H1 (cell line): ENCODE measurements at regions not wholly inside any gene's neighbourhood (a gene's known extent, or its start where the extent isn't known, plus 50 kb on each side); places are given as distances from the start of the nearest gene placed in this dataset.

Source experiments
- CTCF ChIA-PET: fragments of 300-600 bp; sonication (Branson Sonifier 250); formaldehyde crosslinking; loops from one replicate; lab custom pipeline; 2021; ENCODE audit not compliant: partially characterized antibody; lab: Charles Lee
- POLR2A ChIA-PET: fragments of 300-600 bp; sonication (Branson Sonifier 250); formaldehyde crosslinking; loops from one replicate; lab custom pipeline; 2021; ENCODE audit warnings: inconsistent platforms; ENCODE audit not compliant: partially characterized antibody; lab: Charles Lee
- DNase-seq, 2 experiments: peaks; one replicate each; pipeline versions ENCODE4 v3.0.0 to v3.0.0-alpha.2; 2010 to 2022; ENCODE audit warnings: low spot score in 2 of 2, low read depth in 1 of 2, mixed read lengths in 1 of 2
- FAIRE-seq: peaks from 2 replicates; lab custom pipeline; 2011; peaks lifted over from hg19 to GRCh38; lab: Jason Lieb, UNC
- H2AFZ ChIP-seq: 2 replicates; pipeline ENCODE4 v1.8.1; 2012; ENCODE audit warnings: low read length, inconsistent platforms
- H2AK5ac ChIP-seq: 2 replicates; pipeline ENCODE4 v1.6.1; 2013; ENCODE audit warnings: low read depth, low read length
- H2BK120ac ChIP-seq: replicated peaks from 2 replicates; pipeline ENCODE3; 2013; ENCODE audit warnings: low read depth, low read length, inconsistent platforms
- H2BK12ac ChIP-seq: 2 replicates; pipeline ENCODE4 v1.6.1; 2013; ENCODE audit warnings: low read depth, low read length
- H2BK15ac ChIP-seq: 2 replicates; pipeline ENCODE4 v1.6.1; 2013; ENCODE audit warnings: low read length
- H2BK20ac ChIP-seq: 2 replicates; pipeline ENCODE4 v1.6.1; 2013; ENCODE audit warnings: low read length
- H2BK5ac ChIP-seq: 2 replicates; pipeline ENCODE4 v1.6.1; 2013; ENCODE audit warnings: low read depth, low read length
- H3K14ac ChIP-seq: 2 replicates; pipeline ENCODE4 v1.6.1; 2013; ENCODE audit warnings: inconsistent platforms; ENCODE audit not compliant: insufficient read length
- H3K18ac ChIP-seq: 2 replicates; pipeline ENCODE4 v1.6.1; 2013; ENCODE audit warnings: low read length; ENCODE audit errors: extremely low read depth
- H3K23ac ChIP-seq: 2 replicates; pipeline ENCODE4 v1.6.1; 2013; ENCODE audit warnings: inconsistent platforms; ENCODE audit not compliant: insufficient read length
- H3K23me2 ChIP-seq: 2 replicates; pipeline ENCODE4 v1.6.1; 2013; ENCODE audit warnings: low read depth, low read length
- H3K27ac ChIP-seq: 2 replicates; pipeline ENCODE4 v1.6.1; 2011; ENCODE audit warnings: low read depth, low read length, inconsistent platforms
- H3K27me3 ChIP-seq, 4 experiments: replicated peaks in 1 of 4; 1 replicate in 1 of 4; 2 replicates in 3 of 4; pipeline versions ENCODE4 v1.6.1 to v1.8.1; 2011 to 2013; ENCODE audit warnings: low read length in 3 of 4, mild to moderate bottlenecking in 3 of 4, inconsistent platforms in 2 of 4, mixed read lengths in 2 of 4, moderate library complexity in 1 of 4; ENCODE audit not compliant: control insufficient read depth in 3 of 4, insufficient read depth in 3 of 4; ENCODE audit errors: extremely low read depth in 1 of 4
- H3K36me3 ChIP-seq, 4 experiments: 2 replicates each; pipeline versions ENCODE4 v1.6.1 to v1.8.1; 2011 to 2013; ENCODE audit warnings: mild to moderate bottlenecking in 4 of 4, low read length in 3 of 4, moderate library complexity in 2 of 4, control low read depth in 1 of 4, inconsistent platforms in 1 of 4; ENCODE audit not compliant: insufficient read depth in 4 of 4, control insufficient read depth in 2 of 4
- H3K4ac ChIP-seq: replicated peaks from 2 replicates; pipeline ENCODE3; 2013; ENCODE audit warnings: low read length, low read depth, mixed read lengths, inconsistent platforms; ENCODE audit not compliant: insufficient read length
- H3K4me1 ChIP-seq, 4 experiments: replicated peaks in 1 of 4; 1 replicate in 1 of 4; 2 replicates in 3 of 4; pipeline versions ENCODE4 v1.6.1 to v1.8.1; 2011 to 2013; ENCODE audit warnings: low read length in 3 of 4, inconsistent platforms in 2 of 4, mixed read lengths in 1 of 4; ENCODE audit not compliant: insufficient read depth in 4 of 4, control insufficient read depth in 3 of 4
- H3K4me2 ChIP-seq, 2 experiments: 2 replicates each; pipeline versions ENCODE4 v1.6.1 to v1.8.1; 2011 to 2013; ENCODE audit warnings: low read depth in 2 of 2, low read length in 2 of 2, control low read depth in 1 of 2, inconsistent platforms in 1 of 2, mild to moderate bottlenecking in 1 of 2; ENCODE audit not compliant: insufficient read depth in 1 of 2
- H3K4me3 ChIP-seq, 4 experiments: fragments of 200-600, 300-600 bp in 1 of 4; sonication (generic), shearing (Covaris generic), sonication (Bioruptor Twin) in 1 of 4; 2 replicates each; pipeline versions ENCODE4 v1.5.1 to v1.8.1; 2011 to 2016; ENCODE audit warnings: low read length in 4 of 4, low read depth in 3 of 4, control low read depth in 2 of 4, inconsistent platforms in 2 of 4, mild to moderate bottlenecking in 2 of 4, mixed read lengths in 1 of 4, moderate library complexity in 1 of 4; ENCODE audit not compliant: insufficient read depth in 2 of 4; ENCODE audit errors: extremely low read depth in 1 of 4
- H3K56ac ChIP-seq: replicated peaks from 2 replicates; pipeline ENCODE3; 2013; ENCODE audit warnings: low read depth, mild to moderate bottlenecking, mixed read lengths, low read length, inconsistent platforms; ENCODE audit not compliant: insufficient read length
- H3K79me1 ChIP-seq: 2 replicates; pipeline ENCODE4 v1.6.1; 2013; ENCODE audit warnings: low read depth, low read length, control low read depth
- H3K79me2 ChIP-seq, 2 experiments: 2 replicates each; pipeline versions ENCODE4 v1.6.1 to v1.8.1; 2012 to 2013; ENCODE audit warnings: low read length in 2 of 2, mild to moderate bottlenecking in 2 of 2, inconsistent platforms in 1 of 2; ENCODE audit not compliant: insufficient read depth in 2 of 2, control insufficient read depth in 1 of 2
- H3K9ac ChIP-seq, 4 experiments: replicated peaks in 1 of 4; 1 replicate in 1 of 4; 2 replicates in 3 of 4; pipeline versions ENCODE4 v1.6.1 to v1.8.1; 2011 to 2013; ENCODE audit warnings: low read depth in 3 of 4, low read length in 3 of 4, control low read depth in 2 of 4, mild to moderate bottlenecking in 2 of 4, moderate library complexity in 2 of 4, inconsistent platforms in 1 of 4; ENCODE audit errors: extremely low read depth in 1 of 4
- H3K9me3 ChIP-seq, 2 experiments: 2 replicates each; pipeline versions ENCODE4 v1.6.1 to v1.8.1; 2012 to 2013; ENCODE audit warnings: mild to moderate bottlenecking in 2 of 2, moderate library complexity in 2 of 2, control low read depth in 1 of 2, inconsistent platforms in 1 of 2, low read depth in 1 of 2, low read length in 1 of 2, mixed read lengths in 1 of 2; ENCODE audit not compliant: insufficient read depth in 2 of 2
- H4K20me1 ChIP-seq, 2 experiments: replicated peaks in 1 of 2; 2 replicates each; pipeline versions ENCODE3 to v1.8.1; 2011 to 2013; ENCODE audit warnings: inconsistent platforms in 2 of 2, low read length in 2 of 2, mild to moderate bottlenecking in 1 of 2; ENCODE audit not compliant: insufficient read depth in 2 of 2, control insufficient read depth in 1 of 2
- H4K5ac ChIP-seq: 2 replicates; pipeline ENCODE4 v1.6.1; 2013; ENCODE audit warnings: low read length, low read depth, mixed read lengths, inconsistent platforms; ENCODE audit not compliant: insufficient read length
- H4K8ac ChIP-seq: 2 replicates; pipeline ENCODE4 v1.8.0; 2013; ENCODE audit warnings: mild to moderate bottlenecking, moderate library complexity, low read length, inconsistent platforms; ENCODE audit not compliant: insufficient read depth; ENCODE audit errors: extremely low read depth
- H4K91ac ChIP-seq: replicated peaks from 2 replicates; pipeline ENCODE3; 2013; ENCODE audit warnings: low read length, mixed read lengths, inconsistent platforms; ENCODE audit not compliant: insufficient read length
- BCL11A ChIP-seq, 2 experiments: IDR thresholded peaks; one replicate each; pipeline ENCODE4 v1.6.1; 2011; ENCODE audit warnings: low read depth in 2 of 2, low read length in 2 of 2, mild to moderate bottlenecking in 2 of 2
- BRCA1 ChIP-seq: IDR thresholded peaks from 2 replicates; pipeline ENCODE4 v1.6.1; 2012; ENCODE audit warnings: low read depth, low read length, improper control_type of control experiment
- CHD2 ChIP-seq: IDR thresholded peaks from 2 replicates; pipeline ENCODE4 v1.6.1; 2012; ENCODE audit warnings: low read length, improper control_type of control experiment
- CTBP2 ChIP-seq: IDR thresholded peaks from 2 replicates; pipeline ENCODE4 v1.7.0; 2011; ENCODE audit warnings: borderline replicate concordance, mild to moderate bottlenecking, moderate library complexity, mixed read lengths, low read length; ENCODE audit not compliant: insufficient read depth, insufficient read length
- PHF8 ChIP-seq: fragments of 200-600 bp; sonication (generic); conservative IDR thresholded peaks from 2 replicates; pipeline ENCODE4 v1.7.1; 2012; ENCODE audit warnings: low read depth, mild to moderate bottlenecking, inconsistent platforms, low read length, moderate library complexity
- POU5F1 ChIP-seq: IDR thresholded peaks from 2 replicates; pipeline ENCODE4 v1.6.1; 2011; ENCODE audit warnings: low read depth, mild to moderate bottlenecking, low read length, moderate library complexity
- RNF2 ChIP-seq: fragments of 200-900, 300-1000 bp; sonication (generic); IDR thresholded peaks from 2 replicates; pipeline ENCODE4 v1.7.1; 2016; ENCODE audit warnings: borderline replicate concordance, low read depth, mild to moderate bottlenecking, antibody characterized with exemption, low read length; ENCODE audit not compliant: poor library complexity, severe bottlenecking; ENCODE audit errors: missing control alignments
- SAP30 ChIP-seq: fragments of 300-600 bp; sonication (generic); IDR thresholded peaks from 2 replicates; pipeline ENCODE4 v1.7.1; 2012; ENCODE audit warnings: low read length, moderate library complexity, mild to moderate bottlenecking, inconsistent platforms; ENCODE audit not compliant: insufficient read depth, insufficient replicate concordance
- SP1 ChIP-seq: IDR thresholded peaks from 2 replicates; pipeline ENCODE4 v1.6.1; 2011; ENCODE audit warnings: low read depth, low read length
- SRF ChIP-seq: IDR thresholded peaks from 2 replicates; pipeline ENCODE4 v1.6.1; 2011; ENCODE audit warnings: mild to moderate bottlenecking, low read depth, low read length, moderate library complexity
- SUZ12 ChIP-seq: fragments of 200-600 bp; sonication (generic); IDR thresholded peaks from 2 replicates; pipeline ENCODE4 v1.6.1; 2012; ENCODE audit warnings: mild to moderate bottlenecking, inconsistent platforms, low read length, moderate library complexity, mixed read lengths
- WGBS, 2 experiments: shearing (Covaris generic) in 1 of 2; methylation state at CpG; one replicate each; pipeline versions ENCODE4 v1.1.6 to v1.1.7; 2013 to 2015; ENCODE audit warnings: low lambda C conversion rate in 2 of 2, mixed read lengths in 2 of 2, inconsistent platforms in 1 of 2, low coverage in 1 of 2, missing lambda C conversion rate in 1 of 2; ENCODE audit not compliant: insufficient replicate concordance in 2 of 2, insufficient coverage in 1 of 2, insufficient read length in 1 of 2; ENCODE audit errors: extremely low coverage in 1 of 2, missing lambda C conversion rate in 1 of 2; 5-methylcytosine and 5-hydroxymethylcytosine counted together

GRCh38 chr11:97890466-97890865 is 1130.3 kb upstream of the CNTN5 start:
- H4K20me1 ChIP-seq = no peaks in the 10 kb centered on the region
- H3K23ac ChIP-seq = no peak overlapping the region
- no peaks in the 10 kb centered on the region for H3K79me1 ChIP-seq
- H2BK12ac ChIP-seq = no peak overlapping the region
- ChIA-PET CTCF (interaction anchor here (1.0 kb wide), 1 partner anchor 8 kb away, joined by 3 read pairs; no protein-coding TSS in a partner anchor), POLR2A (no interaction called here)
- H4K8ac ChIP-seq = no peak overlapping the region
- no peaks in the 10 kb centered on the region for H3K36me3 ChIP-seq
- H2BK120ac ChIP-seq = no peak overlapping the region
- DNase-seq = no peak
- H3K4me1 ChIP-seq = no peaks in the 10 kb centered on the region
- no peak overlapping the region for H3K4me2 ChIP-seq
- no peak overlapping the region for H3K14ac ChIP-seq
- H2BK20ac ChIP-seq = no peak overlapping the region
- H3K18ac ChIP-seq = no peak overlapping the region
- H3K23me2 ChIP-seq = no peaks in the 10 kb centered on the region
- H3K79me2 ChIP-seq = no peaks in the 10 kb centered on the region
- H2BK5ac ChIP-seq = no peak overlapping the region
- no peak overlapping the region for H3K9ac ChIP-seq
- TF ChIP-seq POU5F1 = no peak
- no peak for TF ChIP-seq BRCA1
- TF ChIP-seq SP1 = no peak
- no peak for TF ChIP-seq SRF
- TF ChIP-seq PHF8 = no peak
- TF ChIP-seq SAP30 = no peak
- no peak for TF ChIP-seq CTBP2
- TF ChIP-seq RNF2 = no peak
- no peak for TF ChIP-seq BCL11A (IDR thresholded peaks at IDR 0.05; ENCODE audit: low read depth in 2 of 2, low read length in 2 of 2)
- TF ChIP-seq SUZ12 = no peak
- no peak for TF ChIP-seq CHD2
- no peak for FAIRE-seq
- no peak overlapping the region for H2BK15ac ChIP-seq
- H3K27ac ChIP-seq = no peak overlapping the region
- WGBS, 2 experiments = 91% methylated on average over 1 of the region's 1 CpG; no CpG with 5 or more reads in 1 of the 2 experiments
- no peak overlapping the region for H2AFZ ChIP-seq
- no peak overlapping the region for H4K5ac ChIP-seq
- no peaks in the 10 kb centered on the region for H3K9me3 ChIP-seq
- no peak overlapping the region for H2AK5ac ChIP-seq
- H3K4ac ChIP-seq = no peak overlapping the region
- no peaks in the 10 kb centered on the region for H3K27me3 ChIP-seq
- no peak overlapping the region for H3K56ac ChIP-seq
- H4K91ac ChIP-seq = no peak overlapping the region
- H3K4me3 ChIP-seq = no peak overlapping the region
